ENCODE measurements at regions not wholly inside any gene's neighbourhood (a gene's known extent, or its start where the extent isn't known, plus 50 kb on each side); places are given as distances from the start of the nearest gene placed in this dataset.
"Not testable (repeated sequence)": the region's sequence is repeated elsewhere in the genome, so short reads cannot be mapped to it uniquely, and the experiment has no call there.

DNA sequence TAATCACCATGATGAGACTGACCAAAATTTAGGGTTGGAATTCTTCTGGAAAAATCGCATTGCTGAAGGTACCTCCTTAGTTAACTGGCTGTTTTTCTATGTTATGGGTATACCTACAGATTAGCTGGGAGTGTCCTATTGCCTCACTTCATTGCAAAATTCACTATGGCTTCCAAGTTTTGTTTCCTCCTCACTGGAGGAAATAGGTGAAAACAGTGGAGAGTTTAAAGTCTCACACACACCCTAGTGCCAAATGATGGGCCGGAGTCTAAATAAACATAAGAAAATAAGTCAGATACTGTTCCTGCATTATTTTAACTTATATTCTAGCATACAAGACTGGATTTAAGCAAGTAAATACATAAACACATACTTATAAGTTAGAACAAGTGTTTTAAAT lies 98.2 kb downstream of the AHR start:
- DNase-seq (ENCODE audit: low read depth in 2 of 2) = no peak

DNA sequence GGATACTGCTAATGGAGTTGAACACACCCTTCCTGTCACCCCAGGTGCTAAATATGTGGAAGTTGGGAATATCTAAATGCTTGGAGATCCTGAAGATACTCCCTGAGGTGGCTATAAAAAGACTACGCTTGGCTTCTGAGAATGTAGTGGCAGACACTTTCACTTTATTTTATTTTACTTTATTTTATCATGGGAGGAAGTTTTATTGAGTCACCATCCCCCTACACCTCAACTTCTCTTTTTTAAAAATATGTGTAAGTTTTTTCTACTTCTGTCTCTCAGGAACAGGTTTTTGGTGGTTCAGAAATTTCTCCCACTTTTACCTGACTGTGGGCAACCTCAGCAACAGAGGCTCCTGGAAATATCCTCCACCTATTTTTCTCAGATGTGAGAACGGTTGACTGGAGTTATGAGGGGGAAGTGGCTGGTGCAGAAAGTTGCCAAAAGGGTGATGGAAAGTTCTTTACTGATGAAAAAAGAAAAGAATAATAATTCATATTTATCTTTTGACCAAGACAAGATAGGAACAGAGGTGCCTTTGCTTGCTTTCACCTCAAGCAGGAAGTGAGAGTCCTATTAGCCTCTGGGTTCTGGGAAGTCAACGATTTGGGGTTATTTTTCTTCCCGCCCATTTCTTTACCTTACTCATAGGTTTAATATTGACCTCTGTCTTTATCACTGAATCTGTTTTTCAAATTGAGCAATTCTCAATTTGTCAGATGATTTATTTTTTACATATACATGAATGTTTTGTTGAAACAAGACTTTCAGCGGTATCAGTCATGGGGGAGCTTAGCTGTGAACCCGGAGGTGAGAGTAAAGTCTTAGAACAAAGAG lies 103.6 kb downstream of the AHR start:
- DNase-seq (ENCODE audit: low read depth in 2 of 2) = no peak

DNA sequence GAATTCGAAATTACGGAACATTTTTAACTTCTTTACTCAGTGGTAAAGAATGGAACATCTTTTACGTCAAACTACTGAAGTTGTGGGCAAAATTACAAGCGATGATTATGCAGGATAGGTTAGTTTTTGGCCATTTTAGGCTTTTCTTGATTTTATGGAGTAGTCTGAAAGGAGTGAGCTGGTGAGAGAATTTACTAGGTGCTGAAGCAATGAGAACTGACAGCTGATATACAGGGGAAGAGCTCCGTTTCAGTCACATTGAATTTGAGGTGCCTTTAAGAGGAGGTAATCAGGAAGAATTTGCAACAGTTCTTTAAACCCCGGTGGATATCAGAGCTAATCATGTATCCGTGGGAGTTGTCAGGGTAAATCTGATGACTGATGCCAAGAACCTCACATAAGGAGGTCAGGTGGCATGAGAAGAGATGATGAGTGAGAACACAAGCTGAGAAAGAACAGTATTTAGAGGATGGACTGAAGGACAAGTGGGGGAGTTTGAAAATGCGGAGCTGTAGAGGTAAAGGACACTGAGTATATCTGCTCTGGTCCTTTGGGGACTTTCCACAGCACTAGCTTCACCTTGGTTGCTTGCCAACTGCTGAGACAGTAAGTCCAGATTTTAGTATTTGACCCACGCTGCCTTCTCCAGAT lies 104.3 kb downstream of the AHR start:
- no peak for DNase-seq (ENCODE audit: low read depth in 2 of 2)

DNA sequence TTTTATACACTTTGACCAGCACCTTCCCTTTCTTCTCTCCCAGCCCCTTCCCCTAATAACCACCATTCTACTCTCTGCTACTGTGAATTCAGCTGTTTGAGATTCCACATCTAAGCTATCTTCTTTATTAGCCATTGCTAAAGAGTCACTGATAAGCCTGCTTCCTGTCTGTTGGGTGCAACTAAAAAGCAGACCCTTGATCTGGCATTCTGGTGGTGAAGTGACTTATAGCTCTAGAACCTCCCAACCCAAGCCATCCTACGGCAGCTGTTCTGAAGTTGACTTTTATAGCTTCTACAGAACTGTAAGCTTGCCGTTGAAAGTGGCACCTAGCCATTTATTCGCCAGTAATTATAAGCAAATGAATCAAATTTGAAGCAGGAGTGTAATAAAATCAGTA lies 105.6 kb downstream of the AHR start:
- DNase-seq (ENCODE audit: low read depth in 2 of 2) = no peak

DNA sequence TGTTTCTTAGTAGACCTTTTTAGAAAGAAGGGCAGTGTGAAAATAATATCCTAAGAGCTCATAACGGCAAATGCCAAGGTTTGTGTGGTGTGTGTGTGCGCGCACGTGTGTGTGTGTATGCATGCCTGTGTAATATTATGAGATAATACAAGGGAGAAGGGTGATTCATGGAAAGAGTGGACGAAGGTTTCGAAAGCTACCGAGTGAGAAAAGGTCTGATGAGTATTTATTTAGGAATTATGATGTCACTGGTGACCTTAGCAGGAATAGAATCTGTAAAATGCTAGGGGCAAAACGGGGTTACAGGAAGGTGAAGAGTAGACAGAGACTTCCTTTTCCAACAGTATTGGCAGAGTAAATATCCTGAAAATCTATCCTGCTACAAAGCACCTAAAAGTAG lies 107.3 kb downstream of the AHR start:
- DNase-seq (ENCODE audit: low read depth in 2 of 2) = no peak

DNA sequence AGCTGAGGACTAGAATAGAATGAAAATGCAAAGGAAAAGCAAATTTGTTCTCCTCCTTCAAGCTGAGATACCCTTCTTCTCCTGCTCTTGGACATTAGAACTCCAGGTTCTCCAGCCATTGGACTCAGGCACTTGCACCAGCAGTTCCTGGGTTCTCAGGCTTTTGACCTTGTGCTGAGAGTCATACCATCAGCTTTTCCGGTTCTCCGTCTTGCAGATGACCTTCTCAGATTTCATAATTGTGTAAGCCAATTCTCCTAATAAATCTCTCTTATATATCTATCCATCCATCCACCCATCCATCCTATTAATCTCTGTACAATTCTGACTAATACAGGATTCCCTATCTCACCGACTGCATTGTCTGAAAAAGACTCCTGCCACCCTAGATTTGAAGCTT lies 108.3 kb downstream of the AHR start:
- DNase-seq (ENCODE audit: low read depth in 2 of 2) = no peak

DNA sequence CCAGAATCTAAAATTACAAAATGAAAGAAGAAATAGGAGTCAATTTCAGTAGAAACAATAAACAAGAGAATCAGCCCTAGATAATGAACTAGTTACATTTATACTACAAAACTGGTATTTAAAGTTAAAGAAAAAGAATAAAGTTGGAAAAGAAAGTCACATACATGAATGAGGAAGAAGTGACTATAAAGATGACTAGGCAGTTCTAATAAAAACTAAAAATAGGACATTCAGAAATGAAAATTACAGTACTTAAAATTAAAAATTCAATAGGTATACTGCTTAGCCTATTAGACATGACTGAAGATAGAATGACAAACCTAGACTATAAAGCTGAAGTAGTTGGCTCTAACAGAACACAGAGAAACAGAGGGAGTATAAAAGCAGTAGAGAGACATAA lies 108.8 kb downstream of the AHR start:
- DNase-seq (ENCODE audit: low read depth in 2 of 2) = no peak

DNA sequence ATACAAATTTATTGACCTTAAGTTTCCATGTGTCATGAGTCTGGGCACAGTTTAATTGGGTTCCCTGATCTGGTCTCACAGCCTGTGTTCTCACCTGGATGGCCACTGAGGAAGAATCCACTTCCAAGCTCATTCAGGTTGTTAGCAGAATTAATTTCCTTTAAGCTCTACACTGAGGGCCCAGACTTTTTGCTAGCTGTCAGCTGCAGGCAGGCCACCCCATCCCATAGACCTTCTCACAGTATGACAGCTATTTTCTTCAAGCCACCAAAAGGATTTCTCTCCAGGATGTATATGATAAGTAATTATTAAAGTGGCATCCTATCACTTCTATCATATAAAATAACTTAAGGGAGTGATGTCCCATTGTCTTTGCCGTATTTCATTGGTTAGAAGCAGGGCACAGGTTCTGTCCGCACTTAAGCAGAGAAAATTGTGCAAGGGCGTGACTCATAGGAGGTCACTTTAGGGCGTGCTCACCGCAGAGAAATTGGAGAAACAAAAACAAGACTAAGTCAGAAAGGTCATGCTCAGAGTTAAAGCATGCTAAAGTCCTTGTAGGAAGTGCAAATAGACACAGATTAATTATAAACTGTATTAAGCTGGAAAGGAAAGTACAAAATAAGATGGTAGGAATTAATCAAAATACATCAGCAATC lies 109.9 kb downstream of the AHR start:
- DNase-seq (ENCODE audit: low read depth in 2 of 2) = no peak

DNA sequence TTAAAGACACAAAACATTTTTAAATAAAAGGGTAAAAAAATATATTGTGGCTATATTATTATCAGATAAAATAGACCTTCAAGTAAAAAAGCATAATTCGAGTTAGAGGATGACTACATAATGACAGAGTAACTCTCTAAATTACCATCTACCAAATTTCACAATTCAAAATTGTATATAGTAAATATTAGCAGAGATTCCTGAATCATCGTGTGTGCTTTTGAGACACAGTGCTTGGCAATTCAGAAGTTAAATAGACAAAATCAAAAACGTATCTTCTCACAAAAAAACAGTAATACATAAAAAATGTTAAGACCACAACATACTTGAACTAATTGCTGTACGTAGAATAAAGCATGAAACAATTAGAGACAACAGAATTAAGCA lies 110.4 kb downstream of the AHR start:
- DNase-seq (ENCODE audit: low read depth in 2 of 2) = no peak

DNA sequence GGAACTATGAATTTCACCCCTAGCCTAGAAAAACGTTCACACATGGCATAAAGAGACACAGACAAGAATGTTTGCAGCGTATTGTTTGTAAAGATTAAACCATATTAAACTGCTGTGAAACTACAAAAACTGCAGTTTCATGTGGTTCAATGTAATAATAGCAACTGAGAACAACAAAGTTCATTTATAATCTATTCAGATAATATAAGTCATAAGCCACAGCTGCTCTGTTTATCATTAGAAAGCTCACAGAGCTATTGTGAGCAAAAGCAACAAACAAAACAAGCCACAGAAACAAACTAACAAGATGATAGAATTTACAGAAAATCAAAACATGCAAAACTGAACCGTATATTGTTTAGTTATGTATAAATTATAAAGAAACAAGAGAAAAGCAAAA lies 113.5 kb downstream of the AHR start:
- no peak for DNase-seq (ENCODE audit: low read depth in 2 of 2)

DNA sequence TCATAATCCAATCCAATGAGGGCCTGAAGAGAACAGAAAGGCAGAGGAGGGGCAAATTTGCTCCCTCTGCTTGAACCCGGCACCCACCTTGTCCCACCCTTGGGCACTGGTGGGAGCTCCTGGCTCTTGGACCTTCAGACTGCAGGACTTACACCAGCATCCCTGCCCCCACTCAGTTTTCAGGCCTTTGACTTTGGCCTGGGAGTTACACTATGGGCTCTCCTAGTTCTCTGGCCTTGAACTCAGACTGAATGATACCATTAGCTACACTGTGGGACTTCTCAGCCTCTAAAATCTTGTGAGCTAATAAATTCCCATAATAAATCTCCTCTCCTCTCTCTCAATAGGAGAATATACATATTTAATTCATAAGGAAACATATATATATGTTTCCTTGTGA lies 114.4 kb downstream of the AHR start:
- DNase-seq (ENCODE audit: low read depth in 2 of 2) = no peak

DNA sequence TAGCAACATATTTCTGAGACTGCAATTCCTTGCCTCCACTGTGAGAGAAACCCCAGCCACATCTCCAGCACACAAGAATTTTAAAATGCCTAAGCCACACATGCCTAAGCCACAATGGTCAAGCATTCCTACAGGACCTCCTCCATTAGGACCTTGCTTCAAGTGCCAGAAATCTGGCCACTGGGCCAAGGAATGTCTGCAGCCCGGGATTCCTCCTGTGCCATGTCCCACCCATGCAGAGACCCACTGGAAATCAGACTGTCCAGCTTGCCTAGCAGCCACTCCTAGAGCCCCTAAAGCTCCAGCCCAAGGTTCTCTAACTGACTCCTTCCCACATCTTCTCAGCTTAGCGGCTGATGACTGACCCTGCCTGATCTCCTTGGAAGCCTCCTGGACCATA lies 117.5 kb downstream of the AHR start:
- no peak for DNase-seq (ENCODE audit: low read depth in 2 of 2)

DNA sequence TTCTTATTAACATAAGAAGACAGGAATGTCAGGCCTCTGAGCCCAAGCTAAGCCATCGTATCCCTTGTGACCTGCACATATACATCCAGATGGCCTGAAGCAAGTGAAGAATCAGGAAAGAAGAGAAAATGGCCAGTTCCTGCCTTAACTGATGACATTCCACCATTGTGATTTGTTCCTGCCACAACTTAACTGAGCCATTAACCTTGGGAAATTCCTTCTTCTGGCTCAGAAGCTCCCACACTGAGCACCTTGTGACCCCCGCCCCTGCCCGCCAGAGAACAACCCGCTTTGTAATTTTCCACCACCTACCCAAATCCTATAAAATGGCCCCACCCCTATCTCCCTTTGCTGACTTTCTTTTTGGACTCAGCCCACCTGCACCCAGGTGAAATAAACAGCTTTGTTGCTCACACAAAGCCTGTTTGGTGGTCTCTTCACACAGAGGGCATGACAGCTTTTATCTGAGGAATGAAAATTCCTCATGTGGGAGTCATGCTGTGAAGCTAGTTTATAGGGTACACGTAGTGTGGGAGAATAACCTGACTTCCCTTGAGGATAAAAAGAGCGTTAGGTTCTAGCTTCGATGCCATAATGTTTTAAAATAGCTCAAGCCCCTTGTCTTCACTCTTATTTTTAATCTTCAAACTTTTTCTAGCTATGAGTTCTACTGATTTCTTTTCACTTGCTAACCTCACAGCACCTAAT lies 122.0 kb downstream of the AHR start:
- not testable (repeated sequence) for DNase-seq (ENCODE audit: low read depth in 2 of 2)

DNA sequence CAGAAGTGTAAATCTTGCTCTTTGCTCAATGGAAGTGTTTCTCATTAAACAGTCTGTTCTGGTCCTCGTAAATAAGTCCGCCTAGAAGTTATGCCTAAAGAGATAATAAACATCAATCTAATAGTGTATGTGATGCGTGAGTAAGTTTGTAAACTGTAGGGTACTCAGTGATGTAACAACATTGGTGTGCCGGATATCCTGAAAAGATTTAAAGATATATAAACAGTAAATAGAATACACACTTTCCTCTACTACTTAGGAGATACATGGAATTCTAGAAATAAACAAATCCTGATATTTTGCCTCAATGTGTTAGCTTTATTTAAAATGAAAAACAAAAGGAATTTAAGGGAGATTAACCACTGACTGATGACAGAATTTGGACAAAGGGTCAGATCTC lies 123.5 kb downstream of the AHR start:
- no peak for DNase-seq (ENCODE audit: low read depth in 2 of 2)

DNA sequence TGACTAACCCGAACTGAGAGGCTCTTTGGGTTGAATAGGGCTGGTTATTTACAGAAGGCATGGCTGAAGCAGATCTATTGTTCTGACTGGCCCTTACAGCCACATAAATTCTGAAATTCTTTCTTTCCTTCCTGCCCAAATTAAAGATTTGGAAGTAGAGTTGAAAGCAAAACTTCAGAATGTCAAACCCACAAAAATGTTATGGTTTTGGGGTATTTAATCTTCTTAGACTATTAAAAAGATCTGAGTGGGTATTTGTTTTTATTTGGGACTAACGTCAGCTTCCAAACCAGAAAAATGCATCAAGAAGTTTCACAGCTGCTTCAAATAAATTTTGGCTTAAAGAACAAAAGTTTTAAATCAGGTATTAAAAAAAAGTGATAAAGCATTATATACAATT lies 124.5 kb downstream of the AHR start:
- no peak for DNase-seq (ENCODE audit: low read depth in 2 of 2)

DNA sequence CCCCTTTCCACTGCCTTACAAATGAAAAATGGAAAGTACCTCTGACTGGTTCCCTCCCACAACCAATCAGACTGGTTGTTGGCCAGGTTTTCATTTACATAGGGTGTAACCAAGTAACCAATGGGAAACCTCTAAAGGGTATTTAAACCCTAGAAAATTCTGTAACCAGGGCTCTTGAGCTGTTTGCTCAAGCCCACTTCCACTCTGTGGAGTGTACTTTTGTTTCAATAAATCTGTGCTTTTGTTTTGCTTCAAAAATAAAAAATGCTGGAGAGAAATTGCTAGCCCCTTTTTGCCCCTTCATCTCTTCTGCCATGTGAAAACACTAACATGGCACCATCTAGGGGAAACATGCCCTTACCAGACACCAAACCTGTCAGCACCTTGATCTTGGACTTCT lies 129.5 kb downstream of the AHR start:
- no peak for DNase-seq (ENCODE audit: low read depth in 2 of 2)

DNA sequence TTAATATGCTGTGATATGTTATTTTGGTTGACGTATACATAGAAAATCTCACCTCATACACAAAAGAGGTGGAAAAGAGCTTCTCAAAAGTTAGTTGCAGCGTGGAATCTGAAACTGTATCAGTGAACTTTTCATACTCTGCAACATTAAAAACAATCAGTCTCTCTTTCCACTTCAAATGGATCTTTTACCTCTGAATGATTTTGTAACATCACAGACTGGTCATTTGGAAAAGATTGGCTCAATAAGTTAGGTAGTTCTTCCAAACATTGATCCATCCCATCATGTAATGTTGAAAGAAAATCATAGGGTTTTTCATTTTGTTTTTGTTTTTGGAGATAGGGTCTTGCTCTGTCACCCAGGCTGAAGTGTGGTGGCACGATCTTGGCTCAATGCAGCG lies 131.1 kb downstream of the AHR start:
- DNase-seq (ENCODE audit: low read depth in 2 of 2) = no peak

DNA sequence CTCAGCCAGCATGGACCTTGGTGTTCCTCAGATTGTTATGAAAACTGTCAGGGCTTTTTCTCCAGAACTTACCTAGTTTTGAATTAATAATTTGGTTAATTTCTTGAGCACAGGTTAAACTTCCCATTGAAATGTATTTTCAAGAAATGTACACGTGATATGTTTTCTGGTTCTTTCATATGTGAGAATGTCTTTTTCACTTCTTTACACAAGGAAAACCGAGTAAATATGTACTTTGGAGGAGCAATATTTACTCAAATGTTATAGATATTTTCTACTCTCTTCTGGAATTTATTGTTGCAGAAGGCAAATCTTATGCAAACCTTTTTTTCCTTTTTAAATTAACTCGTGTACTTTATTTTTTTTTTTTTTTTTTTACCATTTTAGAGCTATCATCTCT lies 134.3 kb downstream of the AHR start:
- no peak for DNase-seq (ENCODE audit: low read depth in 2 of 2)

DNA sequence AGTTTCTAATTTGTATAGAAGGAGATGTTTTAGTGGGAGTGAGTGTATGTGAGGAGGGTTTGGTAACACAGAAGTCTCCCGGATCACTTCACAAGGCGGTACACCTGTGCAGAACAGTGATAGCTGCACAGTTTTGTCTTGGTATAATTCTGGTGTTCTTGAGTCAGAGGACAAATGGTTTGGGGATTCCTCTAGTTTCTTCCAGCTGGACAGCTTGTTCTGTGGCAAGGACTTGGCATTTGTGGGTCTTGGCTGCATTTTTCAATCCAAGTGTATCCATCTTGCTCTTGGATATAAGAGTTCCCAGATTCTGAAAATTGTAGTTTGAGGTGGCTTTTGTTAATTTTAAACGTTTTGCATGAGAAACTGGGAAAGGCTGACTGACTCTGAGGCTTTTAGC lies 135.7 kb downstream of the AHR start:
- no peak for DNase-seq (ENCODE audit: low read depth in 2 of 2)

DNA sequence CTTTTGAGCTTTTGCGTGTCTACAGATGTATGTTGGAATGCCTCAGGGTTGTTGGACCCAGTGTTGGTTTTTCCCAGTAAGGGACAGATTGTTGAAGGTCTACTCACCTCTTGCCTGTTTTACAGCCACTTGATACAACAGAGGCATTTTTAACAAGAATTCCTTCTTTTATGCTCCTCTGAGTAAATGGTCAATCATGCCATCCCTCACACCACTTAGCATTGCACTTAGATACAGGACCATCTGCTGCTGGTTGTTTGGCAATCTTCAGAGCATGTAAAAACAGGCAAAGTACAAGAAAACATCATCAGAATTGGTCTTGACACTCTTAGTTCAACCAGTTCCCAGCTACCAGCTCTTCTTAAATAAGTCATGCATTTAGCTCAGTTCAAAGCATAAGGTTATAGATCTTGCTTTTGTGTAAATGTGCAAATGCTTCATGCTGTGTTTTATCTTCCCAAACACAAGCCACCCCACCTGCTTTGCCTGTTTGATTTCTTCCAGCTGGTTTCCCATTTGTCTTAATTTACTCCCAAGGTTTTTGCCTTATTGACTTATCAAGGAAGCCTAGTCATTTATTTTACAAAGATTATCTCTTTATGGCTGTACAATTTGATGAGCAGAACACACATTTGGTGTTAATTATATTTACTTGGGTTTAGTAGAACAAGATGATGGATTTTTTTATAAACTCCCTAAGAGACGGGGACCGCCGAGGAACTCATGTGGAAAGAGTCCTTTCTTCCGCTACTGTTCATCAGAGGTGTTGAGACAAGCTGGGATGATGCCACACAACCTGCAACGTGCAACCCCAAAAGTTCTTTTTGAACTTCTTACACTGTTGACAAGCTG lies 136.6 kb downstream of the AHR start:
- no peak for DNase-seq (ENCODE audit: low read depth in 2 of 2)

DNA sequence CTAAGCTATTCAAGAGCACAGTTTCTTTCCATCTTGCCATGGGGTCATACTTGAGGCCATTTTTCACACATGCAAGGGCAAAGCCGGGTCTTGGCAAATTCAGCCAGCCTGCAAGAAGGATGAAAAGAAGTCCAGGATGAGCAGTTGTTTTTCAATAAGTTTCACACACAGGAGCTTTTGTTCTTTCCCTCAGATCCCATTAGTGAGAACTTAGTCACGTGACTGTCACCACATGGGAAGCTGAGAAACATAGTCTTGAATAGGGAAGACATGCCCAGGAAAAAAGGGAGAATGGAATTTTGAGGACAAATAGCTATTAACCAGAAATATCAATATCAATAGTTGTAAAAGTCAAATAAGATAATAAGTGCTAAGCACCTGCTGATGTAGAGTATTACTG lies 137.7 kb downstream of the AHR start:
- DNase-seq (ENCODE audit: low read depth in 2 of 2) = no peak

DNA sequence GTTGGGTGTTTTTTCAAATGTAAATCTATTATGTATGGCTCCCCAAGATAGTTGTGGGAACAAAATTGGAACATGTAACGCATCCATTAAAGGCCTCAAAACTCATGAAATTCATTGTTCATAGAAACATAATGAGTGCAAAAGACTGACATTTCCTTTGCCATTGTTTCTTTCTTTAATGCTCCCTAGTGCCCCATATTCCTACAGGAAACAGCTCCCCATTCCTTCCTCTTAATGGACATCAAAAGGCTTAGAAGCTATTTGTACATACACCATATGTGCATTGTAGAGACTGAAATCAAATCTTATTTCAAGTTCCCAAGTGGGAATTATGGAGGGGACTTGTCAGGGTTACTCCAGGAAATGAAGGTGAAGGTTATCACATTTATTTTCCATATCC lies 139.1 kb downstream of the AHR start:
- DNase-seq (ENCODE audit: low read depth in 2 of 2) = no peak
